ENCODE measurements at regions not wholly inside any gene's neighbourhood (a gene's known extent, or its start where the extent isn't known, plus 50 kb on each side); places are given as distances from the start of the nearest gene placed in this dataset.

DNA sequence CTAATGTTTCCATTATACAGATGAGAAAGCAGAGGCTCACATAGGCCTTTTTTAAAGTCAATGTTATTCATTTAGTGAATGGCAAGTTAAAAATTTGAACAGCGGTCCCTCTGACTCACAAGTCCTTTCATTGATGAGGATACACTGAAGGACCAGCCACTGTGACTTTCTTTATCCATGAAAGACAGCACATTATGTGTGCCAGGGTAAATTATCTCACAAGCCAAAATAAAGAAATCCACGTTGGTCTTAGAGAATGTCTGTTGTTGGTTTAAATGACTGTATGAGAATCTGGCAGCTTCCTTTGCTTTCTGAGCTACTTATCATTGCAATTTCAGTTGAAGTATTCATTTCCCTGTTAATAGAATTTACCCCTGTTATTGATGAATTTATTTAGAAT, 485.1 kb downstream of the TBL1XR1 start:
- DNase-seq (ENCODE audit: low read depth, low spot score) (no peak), FAIRE-seq (no peak)
- Histone ChIP-seq H3K4me2 (ENCODE audit: control insufficient read depth, extremely low read depth, insufficient read depth, low read depth, low read length) (no peak overlapping the region), H3K27ac (ENCODE audit: control insufficient read depth, insufficient read depth, low read length) (no peak overlapping the region), H2AFZ (ENCODE audit: control insufficient read depth, low read length) (no peak overlapping the region), H3K9ac (ENCODE audit: control insufficient read depth, extremely low read depth, insufficient read depth, low read length) (no peak overlapping the region), H3K9me3 (ENCODE audit: control insufficient read depth, low read depth, low read length) (no peaks in the 10 kb centered on the region), H3K4me3 (ENCODE audit: control insufficient read depth in 2 of 3, extremely low read depth in 1 of 3, insufficient read depth in 2 of 3, low read depth in 1 of 3, low read length in 3 of 3) (no peak overlapping the region), H4K20me1 (ENCODE audit: control insufficient read depth, extremely low read depth, insufficient read depth, low read length) (no peaks in the 10 kb centered on the region), H3K27me3 (ENCODE audit: control insufficient read depth, extremely low read depth, insufficient read depth, low read length) (no peaks in the 10 kb centered on the region), H3K79me2 (ENCODE audit: control insufficient read depth, insufficient read depth, low read length) (no peaks in the 10 kb centered on the region), H3K9me1 (ENCODE audit: control insufficient read depth, extremely low read depth, insufficient read depth, low read length) (no peaks in the 10 kb centered on the region), H3K36me3 (ENCODE audit: control insufficient read depth in 2 of 2, extremely low read depth in 1 of 2, insufficient read depth in 2 of 2, low read length in 2 of 2) (no peaks in the 10 kb centered on the region), H3K4me1 (ENCODE audit: control insufficient read depth, extremely low read depth, insufficient read depth, low read length) (no peaks in the 10 kb centered on the region)
- TF ChIP-seq, protein P1, sequence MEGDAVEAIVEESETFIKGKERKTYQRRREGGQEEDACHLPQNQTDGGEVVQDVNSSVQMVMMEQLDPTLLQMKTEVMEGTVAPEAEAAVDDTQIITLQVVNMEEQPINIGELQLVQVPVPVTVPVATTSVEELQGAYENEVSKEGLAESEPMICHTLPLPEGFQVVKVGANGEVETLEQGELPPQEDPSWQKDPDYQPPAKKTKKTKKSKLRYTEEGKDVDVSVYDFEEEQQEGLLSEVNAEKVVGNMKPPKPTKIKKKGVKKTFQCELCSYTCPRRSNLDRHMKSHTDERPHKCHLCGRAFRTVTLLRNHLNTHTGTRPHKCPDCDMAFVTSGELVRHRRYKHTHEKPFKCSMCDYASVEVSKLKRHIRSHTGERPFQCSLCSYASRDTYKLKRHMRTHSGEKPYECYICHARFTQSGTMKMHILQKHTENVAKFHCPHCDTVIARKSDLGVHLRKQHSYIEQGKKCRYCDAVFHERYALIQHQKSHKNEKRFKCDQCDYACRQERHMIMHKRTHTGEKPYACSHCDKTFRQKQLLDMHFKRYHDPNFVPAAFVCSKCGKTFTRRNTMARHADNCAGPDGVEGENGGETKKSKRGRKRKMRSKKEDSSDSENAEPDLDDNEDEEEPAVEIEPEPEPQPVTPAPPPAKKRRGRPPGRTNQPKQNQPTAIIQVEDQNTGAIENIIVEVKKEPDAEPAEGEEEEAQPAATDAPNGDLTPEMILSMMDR (optimal IDR thresholded peaks at IDR 0.05 in 1 of 3, IDR thresholded peaks at IDR 0.05 in 1 of 3, conservative IDR thresholded peaks at IDR 0.05 in 1 of 3; ENCODE audit: extremely low read depth in 1 of 3, insufficient read depth in 2 of 3, low read length in 3 of 3) = no peak
- no peak for TF ChIP-seq EZH2 (IDR thresholded peaks at IDR 0.05; ENCODE audit: low read length)
- dilution Hi-C loops (cut with MboI; ENCODE audit: extremely low pct_ligation_motif_present, low sequenced_read_pairs) = no loop called here

DNA sequence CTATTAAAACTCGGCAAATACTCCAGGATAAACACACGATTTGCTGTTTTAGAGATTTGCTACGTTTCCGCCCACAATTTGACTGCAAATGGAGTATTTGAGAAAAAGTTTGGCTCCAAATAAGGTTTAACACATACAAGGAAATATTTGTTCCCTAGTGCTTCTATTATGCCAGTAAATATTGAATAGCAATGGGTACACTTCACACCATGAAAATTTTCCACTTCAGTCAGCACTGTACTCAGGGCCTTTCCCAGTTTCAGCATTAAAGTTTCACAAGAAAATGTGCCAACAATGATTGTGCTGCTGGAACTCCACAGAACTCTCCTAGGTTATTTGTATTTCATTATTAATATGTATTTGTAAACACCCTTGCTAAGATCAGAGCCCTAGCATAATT, 498.0 kb downstream of the TBL1XR1 start:
- TF ChIP-seq, protein P1 (optimal IDR thresholded peaks at IDR 0.05 in 1 of 3, IDR thresholded peaks at IDR 0.05 in 1 of 3, conservative IDR thresholded peaks at IDR 0.05 in 1 of 3; ENCODE audit: extremely low read depth in 1 of 3, insufficient read depth in 2 of 3, low read length in 3 of 3) = no peak
- TF ChIP-seq EZH2 (IDR thresholded peaks at IDR 0.05; ENCODE audit: low read length) = no peak
- H3K9me3 ChIP-seq (ENCODE audit: control insufficient read depth, low read depth, low read length) = no peaks in the 10 kb centered on the region
- FAIRE-seq = no peak
- no peaks in the 10 kb centered on the region for H4K20me1 ChIP-seq (ENCODE audit: control insufficient read depth, extremely low read depth, insufficient read depth, low read length)
- H3K4me1 ChIP-seq (ENCODE audit: control insufficient read depth, extremely low read depth, insufficient read depth, low read length) = no peaks in the 10 kb centered on the region
- H3K9me1 ChIP-seq (ENCODE audit: control insufficient read depth, extremely low read depth, insufficient read depth, low read length) = no peaks in the 10 kb centered on the region
- H3K27ac ChIP-seq (ENCODE audit: control insufficient read depth, insufficient read depth, low read length) = no peak overlapping the region
- no peak overlapping the region for H3K4me3 ChIP-seq (ENCODE audit: control insufficient read depth in 2 of 3, extremely low read depth in 1 of 3, insufficient read depth in 2 of 3, low read depth in 1 of 3, low read length in 3 of 3)
- no peaks in the 10 kb centered on the region for H3K36me3 ChIP-seq (ENCODE audit: control insufficient read depth in 2 of 2, extremely low read depth in 1 of 2, insufficient read depth in 2 of 2, low read length in 2 of 2)
- H3K27me3 ChIP-seq (ENCODE audit: control insufficient read depth, extremely low read depth, insufficient read depth, low read length) = no peaks in the 10 kb centered on the region
- no peak overlapping the region for H2AFZ ChIP-seq (ENCODE audit: control insufficient read depth, low read length)
- dilution Hi-C loops (cut with MboI; ENCODE audit: extremely low pct_ligation_motif_present, low sequenced_read_pairs) = no loop called here
- H3K79me2 ChIP-seq (ENCODE audit: control insufficient read depth, insufficient read depth, low read length) = no peaks in the 10 kb centered on the region
- H3K9ac ChIP-seq (ENCODE audit: control insufficient read depth, extremely low read depth, insufficient read depth, low read length) = no peak overlapping the region
- no peak for DNase-seq (ENCODE audit: low read depth, low spot score)
- no peak overlapping the region for H3K4me2 ChIP-seq (ENCODE audit: control insufficient read depth, extremely low read depth, insufficient read depth, low read depth, low read length)
